ENCODE measurements at regions not wholly inside any gene's neighbourhood (a gene's known extent, or its start where the extent isn't known, plus 50 kb on each side); places are given as distances from the start of the nearest gene placed in this dataset.

DNA sequence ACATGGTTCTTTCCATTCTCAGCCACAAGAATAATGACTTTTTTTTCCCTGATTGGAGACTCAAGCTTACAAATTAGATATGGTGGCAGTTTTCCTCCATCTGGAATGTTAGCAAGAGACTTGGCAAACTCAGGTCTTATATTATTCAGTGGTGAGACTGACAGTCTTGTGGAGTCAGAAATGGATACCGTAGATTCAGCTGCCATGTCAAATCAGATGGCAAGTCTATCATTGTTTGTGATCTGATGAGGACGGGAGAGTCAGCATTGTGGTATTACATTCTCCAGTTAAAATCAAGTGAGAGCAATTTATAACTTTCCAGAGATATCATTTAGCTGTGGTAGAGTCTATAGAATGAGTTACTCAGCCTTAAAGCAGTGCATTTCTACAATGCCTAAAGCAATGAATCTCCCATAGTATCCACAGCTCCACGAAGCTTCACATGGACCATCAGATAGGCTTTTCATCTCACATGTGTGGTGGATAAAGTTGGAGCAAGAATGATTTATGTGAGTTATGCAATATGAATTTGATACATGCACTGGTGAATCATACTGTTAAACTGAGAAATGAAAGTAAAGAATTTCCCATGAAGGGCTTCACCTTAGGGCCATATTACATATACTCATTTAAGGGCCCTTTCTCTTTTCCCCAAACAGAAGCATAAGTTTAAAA is 430.6 kb downstream of the ZNF608 start:
- DNase-seq (ENCODE audit: low spot score) (no peak), ATAC-seq (ENCODE audit: insufficient number of reproducible peaks, low FRiP score, low read depth) (no peak)
- no peaks in the 10 kb centered on the region for H3K9me3 ChIP-seq
- TF ChIP-seq, protein P1, sequence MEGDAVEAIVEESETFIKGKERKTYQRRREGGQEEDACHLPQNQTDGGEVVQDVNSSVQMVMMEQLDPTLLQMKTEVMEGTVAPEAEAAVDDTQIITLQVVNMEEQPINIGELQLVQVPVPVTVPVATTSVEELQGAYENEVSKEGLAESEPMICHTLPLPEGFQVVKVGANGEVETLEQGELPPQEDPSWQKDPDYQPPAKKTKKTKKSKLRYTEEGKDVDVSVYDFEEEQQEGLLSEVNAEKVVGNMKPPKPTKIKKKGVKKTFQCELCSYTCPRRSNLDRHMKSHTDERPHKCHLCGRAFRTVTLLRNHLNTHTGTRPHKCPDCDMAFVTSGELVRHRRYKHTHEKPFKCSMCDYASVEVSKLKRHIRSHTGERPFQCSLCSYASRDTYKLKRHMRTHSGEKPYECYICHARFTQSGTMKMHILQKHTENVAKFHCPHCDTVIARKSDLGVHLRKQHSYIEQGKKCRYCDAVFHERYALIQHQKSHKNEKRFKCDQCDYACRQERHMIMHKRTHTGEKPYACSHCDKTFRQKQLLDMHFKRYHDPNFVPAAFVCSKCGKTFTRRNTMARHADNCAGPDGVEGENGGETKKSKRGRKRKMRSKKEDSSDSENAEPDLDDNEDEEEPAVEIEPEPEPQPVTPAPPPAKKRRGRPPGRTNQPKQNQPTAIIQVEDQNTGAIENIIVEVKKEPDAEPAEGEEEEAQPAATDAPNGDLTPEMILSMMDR (IDR thresholded peaks at IDR 0.05), result no peak
- H3K36me3 ChIP-seq, result no peaks in the 10 kb centered on the region
- H3K27ac ChIP-seq, result no peak overlapping the region
- H3K27me3 ChIP-seq (replicated peaks; ENCODE audit: insufficient read depth), result no peaks in the 10 kb centered on the region
- H3K4me1 ChIP-seq (ENCODE audit: control insufficient read depth in 1 of 2, low read depth in 2 of 2), result peaks cover 0 to 5% of the 10 kb centered on the region in 2 donors
- no peak overlapping the region for H3K4me3 ChIP-seq

DNA sequence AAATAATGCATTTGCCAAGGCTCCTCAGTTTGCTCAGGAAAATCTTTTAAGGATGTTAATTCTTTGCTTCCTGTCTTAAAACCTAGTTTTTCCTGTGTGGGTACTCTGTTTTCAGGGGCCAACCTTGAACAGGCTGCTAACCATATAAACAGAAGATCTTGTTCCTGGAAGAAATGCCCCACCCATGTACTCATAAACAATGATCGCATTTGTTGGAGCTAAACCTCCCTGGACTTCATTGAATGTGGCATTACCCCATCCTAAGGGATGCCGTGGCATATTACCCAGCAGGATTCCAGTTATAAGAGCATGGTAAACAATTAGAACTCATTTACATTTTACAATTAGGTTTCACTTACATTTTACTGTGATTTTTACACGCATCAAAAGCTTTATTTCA is 436.0 kb downstream of the ZNF608 start:
- DNase-seq (ENCODE audit: low spot score) (no peak), ATAC-seq (ENCODE audit: insufficient number of reproducible peaks, low FRiP score, low read depth) (no peak)
- Histone ChIP-seq H3K27me3 (replicated peaks; ENCODE audit: insufficient read depth) (no peaks in the 10 kb centered on the region), H3K27ac (no peak overlapping the region), H3K4me1 (ENCODE audit: control insufficient read depth in 1 of 2, low read depth in 2 of 2) (peaks cover 0 to 5% of the 10 kb centered on the region in 2 donors), H3K4me3 (no peak overlapping the region), H3K9me3 (no peaks in the 10 kb centered on the region), H3K36me3 (no peaks in the 10 kb centered on the region)
- TF ChIP-seq, protein P1 (IDR thresholded peaks at IDR 0.05), result no peak

DNA sequence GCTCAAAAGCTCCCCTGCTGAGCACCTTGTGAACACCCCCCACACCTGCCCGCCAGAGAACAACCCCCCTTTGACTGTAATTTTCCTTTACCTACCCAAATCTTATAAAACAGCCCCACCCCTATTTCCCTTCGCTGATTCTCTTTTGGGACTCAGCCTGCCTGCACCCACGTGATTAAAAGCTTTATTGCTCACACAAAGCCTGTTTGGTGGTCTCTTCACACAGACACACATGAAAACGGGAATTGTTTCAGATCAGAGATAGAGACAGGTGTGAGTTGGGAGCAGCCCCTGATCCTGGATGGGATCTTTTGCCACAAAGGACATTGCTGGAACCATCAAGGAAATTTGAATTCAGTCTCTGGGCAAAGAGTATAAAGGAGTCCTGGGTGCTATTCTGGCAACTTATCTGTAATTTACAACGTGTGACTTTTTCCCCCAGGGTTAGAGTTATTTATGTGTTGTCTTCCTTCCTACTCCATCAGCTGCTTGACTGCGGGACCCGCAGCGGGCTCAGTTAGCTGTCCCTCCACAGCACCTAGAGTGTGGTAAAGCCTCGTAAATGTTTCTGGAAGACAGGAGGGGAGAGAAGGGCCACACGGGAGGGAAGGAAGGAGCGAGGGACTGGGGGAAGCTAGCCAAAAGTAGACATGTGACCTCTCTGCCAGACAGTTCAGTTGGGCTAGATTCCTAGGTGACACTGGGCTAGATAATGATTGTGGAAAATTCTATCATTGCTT is 437.0 kb downstream of the ZNF608 start:
- Histone ChIP-seq H3K9me3 (no peaks in the 10 kb centered on the region), H3K4me1 (ENCODE audit: control insufficient read depth in 1 of 2, low read depth in 2 of 2) (peaks cover 0 to 5% of the 10 kb centered on the region in 2 donors), H3K27ac (no peak overlapping the region), H3K27me3 (replicated peaks; ENCODE audit: insufficient read depth) (no peaks in the 10 kb centered on the region), H3K4me3 (no peak overlapping the region), H3K36me3 (no peaks in the 10 kb centered on the region)
- ATAC-seq (ENCODE audit: insufficient number of reproducible peaks, low FRiP score, low read depth), result no peak
- DNase-seq (ENCODE audit: low spot score), result no peak
- TF ChIP-seq, protein P1 (IDR thresholded peaks at IDR 0.05), result no peak

DNA sequence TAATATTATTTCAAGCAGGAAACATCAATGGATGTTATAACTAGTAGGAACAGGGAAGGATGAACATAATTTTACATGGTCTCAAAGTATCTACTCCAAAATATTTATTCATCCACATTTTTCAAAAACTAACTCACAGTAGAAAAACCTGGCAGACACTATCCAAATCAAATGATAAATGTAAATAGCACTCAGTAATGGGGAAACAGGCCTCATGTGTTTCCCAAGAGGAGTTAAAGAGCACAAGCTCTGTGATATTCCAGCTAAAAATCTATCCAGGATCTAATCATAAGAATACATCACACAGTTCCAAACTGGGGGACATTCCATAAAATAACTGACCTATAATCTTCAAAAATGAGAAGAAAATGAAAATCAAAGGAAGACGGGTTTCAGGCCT is 443.1 kb downstream of the ZNF608 start:
- no peak overlapping the region for H3K4me3 ChIP-seq
- DNase-seq (ENCODE audit: low spot score) (no peak), ATAC-seq (ENCODE audit: insufficient number of reproducible peaks, low FRiP score, low read depth) (no peak)
- TF ChIP-seq, protein P1 (IDR thresholded peaks at IDR 0.05), result no peak
- H3K9me3 ChIP-seq, result no peaks in the 10 kb centered on the region
- no peak overlapping the region for H3K27ac ChIP-seq
- peaks cover 0 to 10% of the 10 kb centered on the region in 2 donors for H3K4me1 ChIP-seq (ENCODE audit: control insufficient read depth in 1 of 2, low read depth in 2 of 2)
- H3K27me3 ChIP-seq (replicated peaks; ENCODE audit: insufficient read depth), result no peaks in the 10 kb centered on the region
- H3K36me3 ChIP-seq, result no peaks in the 10 kb centered on the region

DNA sequence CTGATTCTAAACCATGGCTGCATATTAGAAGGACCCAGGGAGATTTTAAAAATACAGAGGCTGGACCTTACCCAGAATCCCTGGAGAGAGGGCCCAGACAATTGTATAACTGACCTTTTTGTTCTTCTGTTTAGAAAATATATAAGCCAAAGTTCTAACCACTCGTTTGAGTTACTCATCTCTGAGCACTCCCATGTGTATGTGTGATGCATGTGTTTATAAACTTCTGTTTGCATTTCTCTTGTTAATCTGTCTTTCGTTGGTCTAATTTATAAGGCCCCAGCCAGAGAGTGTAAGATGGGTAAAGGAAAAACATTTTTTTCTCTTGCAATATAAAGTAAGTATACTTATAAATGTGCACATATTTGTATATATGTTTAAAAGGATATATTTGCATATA is 443.9 kb downstream of the ZNF608 start:
- Histone ChIP-seq H3K4me3 (no peak overlapping the region), H3K27me3 (replicated peaks; ENCODE audit: insufficient read depth) (no peaks in the 10 kb centered on the region), H3K36me3 (no peaks in the 10 kb centered on the region), H3K27ac (no peak overlapping the region), H3K4me1 (ENCODE audit: control insufficient read depth in 1 of 2, low read depth in 2 of 2) (peaks cover 0 to 10% of the 10 kb centered on the region in 2 donors), H3K9me3 (no peaks in the 10 kb centered on the region)
- TF ChIP-seq, protein P1 (IDR thresholded peaks at IDR 0.05), result no peak
- no peak for DNase-seq (ENCODE audit: low spot score)
- ATAC-seq (ENCODE audit: insufficient number of reproducible peaks, low FRiP score, low read depth), result no peak

All from thoracic aorta (tissue), 2 donors.